PC-3 (cell line): ENCODE measurements at regions not wholly inside any gene's neighbourhood (a gene's known extent, or its start where the extent isn't known, plus 50 kb on each side); places are given as distances from the start of the nearest gene placed in this dataset.

Experiments used
- ATAC-seq: fragments of 200-7000 bp; cut with Tn5 transposase; 2 replicates; pipeline ENCODE4 v1.9.1; 2020; ENCODE audit warnings: mild to moderate bottlenecking, moderate library complexity
- BruUV-seq: library from RNA; stranded (reverse); fragments of 400-500 nt; replicated peaks from 2 replicates; lab custom pipeline; 2021; lab: Mats Ljungman, UMichigan
- CTCF ChIA-PET: fragments of 300-600 bp; sonication (Branson Sonifier 250); formaldehyde crosslinking; loops from one replicate; lab custom pipeline; 2022; ENCODE audit warnings: antibody characterized with exemption; lab: Charles Lee
- POLR2A ChIA-PET: fragments of 300-600 bp; sonication (Branson Sonifier 250); formaldehyde crosslinking; loops from one replicate; lab custom pipeline; 2022; ENCODE audit warnings: antibody characterized with exemption; ENCODE audit not compliant: unreplicated experiment; lab: Charles Lee
- DNase-seq: peaks from one replicate; pipeline ENCODE4 v3.0.0-alpha.2; 2015
- H2AFZ ChIP-seq: fragments of 300-600 bp; sonication (generic); 2 replicates; pipeline ENCODE4 v1.6.0; 2016; ENCODE audit warnings: antibody characterized with exemption, low read length
- H3F3A ChIP-seq: fragments of 300-600 bp; sonication (generic); one replicate; pipeline ENCODE4 v1.6.0; 2017; ENCODE audit warnings: antibody characterized with exemption, low read length, control low read depth, mild to moderate bottlenecking; ENCODE audit not compliant: unreplicated experiment
- H3K27ac ChIP-seq: fragments of 300-600 bp; sonication (generic); 2 replicates; pipeline ENCODE4 v1.5.1; 2016; ENCODE audit warnings: mild to moderate bottlenecking, low read length
- H3K27me3 ChIP-seq: fragments of 300-600 bp; sonication (generic); 2 replicates; pipeline ENCODE4 v1.6.1; 2016; ENCODE audit warnings: low read length, mixed read lengths
- H3K36me3 ChIP-seq: fragments of 300-600 bp; sonication (generic); 2 replicates; pipeline ENCODE4 v1.6.1; 2016; ENCODE audit warnings: low read depth, mixed run types, low read length, mixed read lengths
- H3K4me1 ChIP-seq: fragments of 300-600 bp; sonication (generic); 2 replicates; pipeline ENCODE4 v1.5.1; 2016; ENCODE audit warnings: low read length; ENCODE audit not compliant: insufficient read depth
- H3K4me2 ChIP-seq: fragments of 300-600 bp; sonication (generic); 2 replicates; pipeline ENCODE4 v1.6.0; 2016; ENCODE audit warnings: low read length
- H3K4me3 ChIP-seq: fragments of 300-600 bp; sonication (generic); 2 replicates; pipeline ENCODE4 v1.5.1; 2016; ENCODE audit warnings: mild to moderate bottlenecking, low read length, mixed read lengths
- H3K79me2 ChIP-seq: fragments of 300-600 bp; sonication (generic); 2 replicates; pipeline ENCODE4 v1.6.1; 2017; ENCODE audit warnings: low read length, mixed read lengths
- H3K9ac ChIP-seq: fragments of 300-600 bp; sonication (generic); 2 replicates; pipeline ENCODE4 v1.6.0; 2016; ENCODE audit warnings: mild to moderate bottlenecking, low read length
- H3K9me2 ChIP-seq: fragments of 300-600 bp; sonication (generic); replicated peaks from 2 replicates; pipeline ENCODE4 v1.6.1; 2016; ENCODE audit warnings: mixed run types, low read length, mixed read lengths
- H3K9me3 ChIP-seq: fragments of 300-600 bp; sonication (generic); 2 replicates; pipeline ENCODE4 v1.6.1; 2016; ENCODE audit warnings: low read length, mixed read lengths
- H4K20me1 ChIP-seq: fragments of 300-600 bp; sonication (generic); 2 replicates; pipeline ENCODE4 v1.6.1; 2016; ENCODE audit warnings: low read length, mixed read lengths
- CTCF ChIP-seq: fragments of 300-600 bp; sonication (generic); conservative IDR thresholded peaks from 2 replicates; pipeline ENCODE4 v1.5.1; 2017; ENCODE audit warnings: antibody characterized with exemption, low read depth, mild to moderate bottlenecking, low read length
- EZH2 ChIP-seq: fragments of 300-600 bp; sonication (generic); IDR thresholded peaks from one replicate; pipeline ENCODE4 v1.6.1; 2017; ENCODE audit warnings: antibody characterized with exemption, mild to moderate bottlenecking, low read length; ENCODE audit not compliant: unreplicated experiment
- EZH2phosphoT487 ChIP-seq: fragments of 300-600 bp; sonication (generic); IDR thresholded peaks from 2 replicates; pipeline ENCODE4 v1.6.1; 2018; ENCODE audit warnings: mild to moderate bottlenecking, antibody characterized with exemption, low read length, borderline replicate concordance
- intact Hi-C: fragments of 100-400 bp; cut with micrococcal nuclease; formaldehyde crosslinking; loops from 2 replicates; pipeline ENCODE4 v1.9.0; 2023

GRCh38 chr2:207362716-207363115 lies 167.0 kb upstream of the CREB1 start:
- Histone ChIP-seq H3K9ac (no peak overlapping the region), H3K4me2 (no peak overlapping the region), H3F3A (no peaks in the 10 kb centered on the region), H3K27me3 (no peaks in the 10 kb centered on the region), H3K4me3 (no peak overlapping the region), H4K20me1 (no peaks in the 10 kb centered on the region), H2AFZ (no peak overlapping the region), H3K79me2 (no peaks in the 10 kb centered on the region), H3K27ac (no peak overlapping the region), H3K4me1 (peaks cover 5% of the 10 kb centered on the region), H3K9me2 (no peaks in the 10 kb centered on the region), H3K36me3 (no peaks in the 10 kb centered on the region), H3K9me3 (no peaks in the 10 kb centered on the region)
- intact Hi-C loops: no loop called here
- no peak for ATAC-seq
- ChIA-PET POLR2A (no interaction called here), CTCF (no interaction called here)
- no peak for DNase-seq
- BruUV-seq: no TSS peak
- TF ChIP-seq CTCF (no peak), EZH2 (no peak), EZH2phosphoT487 (no peak)

- H3F3A ChIP-seq: no peaks in the 10 kb centered on the region
These were observed 165.9 kb upstream of the CREB1 start for GRCh38 chr2:207363761-207364290.

More at GRCh38 chr2:207363761-207364290, 165.9 kb upstream of the CREB1 start:
- DNase-seq (no peak), ATAC-seq (no peak)
- Histone ChIP-seq H3K9ac (no peak overlapping the region), H2AFZ (no peak overlapping the region), H3K4me2 (no peak overlapping the region), H3K27ac (no peak overlapping the region), H3K9me3 (no peaks in the 10 kb centered on the region), H3K9me2 (no peaks in the 10 kb centered on the region), H3K36me3 (no peaks in the 10 kb centered on the region), H3K27me3 (no peaks in the 10 kb centered on the region), H3K79me2 (no peaks in the 10 kb centered on the region), H3K4me3 (no peak overlapping the region), H4K20me1 (no peaks in the 10 kb centered on the region), H3K4me1 (peaks cover 5% of the 10 kb centered on the region)
- BruUV-seq: no TSS peak
- POLR2A ChIA-PET: no interaction called here
- intact Hi-C loops: no loop called here
- TF ChIP-seq EZH2phosphoT487 (no peak), CTCF (no peak), EZH2 (no peak)
- CTCF ChIA-PET: no interaction called here
